ENCODE measurements at regions not wholly inside any gene's neighbourhood (a gene's known extent, or its start where the extent isn't known, plus 50 kb on each side); places are given as distances from the start of the nearest gene placed in this dataset.

DNA sequence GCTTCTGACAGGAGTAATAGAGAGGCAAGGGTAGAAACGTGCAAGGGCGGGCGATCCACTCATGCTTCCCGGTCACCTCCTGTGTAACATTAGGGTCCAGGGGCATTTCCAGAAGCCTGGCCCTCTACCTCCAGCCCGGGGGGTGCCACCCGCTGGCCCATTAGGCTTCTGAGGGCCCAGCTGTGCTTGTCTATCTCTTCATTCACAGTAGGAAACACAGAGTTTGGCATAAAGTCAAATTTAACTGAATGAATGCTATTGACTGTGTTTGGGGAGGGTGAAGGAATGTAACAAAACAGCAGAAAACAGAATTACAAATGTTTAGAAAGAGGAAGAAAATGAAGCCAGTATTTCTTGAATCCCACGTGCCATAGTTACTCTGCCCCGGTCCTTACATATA lies 112.4 kb upstream of the SLC66A3 start:
- no peak for TF ChIP-seq POLR2A (IDR thresholded peaks at IDR 0.05; ENCODE audit: low read depth, low read length)
- TF ChIP-seq POLR2AphosphoS5 (IDR thresholded peaks at IDR 0.05; ENCODE audit: insufficient read depth, low read depth, low read length) = no peak
